ENCODE measurements at regions not wholly inside any gene's neighbourhood (a gene's known extent, or its start where the extent isn't known, plus 50 kb on each side); places are given as distances from the start of the nearest gene placed in this dataset.

DNA sequence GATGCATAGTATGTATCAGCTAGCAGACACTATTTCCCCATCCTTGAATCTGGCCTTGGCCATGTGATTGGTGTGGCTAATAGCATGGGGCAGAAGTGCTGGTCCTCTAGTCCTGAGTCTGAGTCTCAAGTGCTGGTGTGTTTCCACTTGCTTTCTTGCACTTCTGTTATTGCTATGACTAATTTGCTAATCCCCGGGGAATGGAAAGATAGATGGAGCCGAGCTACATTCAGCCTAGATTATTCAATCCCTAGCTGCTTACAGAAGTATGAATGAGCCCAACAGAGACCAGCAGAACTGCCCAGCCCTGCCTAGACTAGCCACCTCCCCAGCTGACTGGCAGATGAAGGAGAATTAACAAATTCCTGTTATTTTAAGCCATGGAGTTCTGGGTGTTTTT, 53.2 kb upstream of the SYPL1 start:
- DNase-seq, result no peak

DNA sequence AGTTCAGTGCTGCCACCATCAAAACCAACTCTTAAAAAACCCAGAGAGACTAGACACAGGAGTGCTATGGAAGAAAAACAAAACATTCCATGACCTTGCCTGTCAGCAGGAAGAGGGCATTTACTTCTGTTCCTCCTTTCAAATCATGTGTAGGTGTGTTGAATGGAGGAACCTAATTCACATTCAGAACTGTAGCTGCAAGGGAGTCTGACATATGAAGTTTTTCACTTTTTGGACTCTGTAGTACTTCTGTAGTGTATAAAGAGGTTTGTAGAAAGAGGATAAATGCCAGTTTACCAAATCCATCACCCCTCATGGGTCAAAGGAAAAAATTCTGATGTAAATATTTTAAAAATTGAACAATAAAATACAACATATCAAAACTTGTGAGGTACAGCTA, 51.1 kb upstream of the SYPL1 start:
- DNase-seq, result no peak
